ENCODE measurements at regions not wholly inside any gene's neighbourhood (a gene's known extent, or its start where the extent isn't known, plus 50 kb on each side); places are given as distances from the start of the nearest gene placed in this dataset.

DNA sequence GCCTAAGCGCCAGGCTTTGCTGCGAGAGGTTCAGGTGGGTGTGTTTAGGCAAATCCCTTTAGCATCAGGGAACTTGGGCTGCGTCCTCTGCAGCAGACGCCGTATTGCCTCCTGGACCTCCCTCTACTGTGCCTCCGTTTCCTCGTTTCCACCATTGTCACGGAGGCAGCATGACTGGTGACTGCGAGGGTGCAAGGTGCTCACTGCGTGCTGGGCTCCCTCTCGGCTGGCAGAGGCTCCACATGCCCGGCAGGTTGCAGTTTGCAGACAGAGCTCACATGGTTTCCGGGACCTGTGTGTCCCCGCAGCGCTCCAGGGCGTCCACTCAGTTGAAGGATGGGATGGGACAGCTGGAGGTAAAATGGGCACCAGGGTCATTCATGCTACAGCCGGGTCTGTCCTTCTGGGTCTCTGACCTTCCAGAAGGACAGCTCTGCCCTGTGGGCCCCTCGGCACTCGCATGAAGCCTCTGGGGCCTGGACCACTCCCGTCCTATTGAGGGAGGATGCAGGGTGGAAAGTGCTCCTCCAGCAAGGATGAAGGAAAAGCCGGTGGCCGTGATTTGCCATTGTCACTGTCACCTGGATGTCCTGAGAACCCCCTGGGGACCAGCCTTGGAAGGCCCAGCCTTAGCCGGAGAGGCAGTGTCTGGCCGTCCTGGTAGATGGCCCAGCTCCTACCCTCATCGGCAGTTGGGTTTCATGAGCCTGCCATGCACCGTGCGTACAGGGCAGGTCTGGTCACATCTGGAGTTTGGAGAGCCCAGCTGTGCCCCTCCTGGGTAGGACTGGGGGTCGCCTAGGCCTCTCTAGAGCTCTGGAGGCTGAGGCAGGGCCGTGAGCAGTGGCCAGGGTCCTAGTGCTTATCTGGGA lies 146.5 kb downstream of the KIF26A start:
- TF ChIP-seq, protein P1, sequence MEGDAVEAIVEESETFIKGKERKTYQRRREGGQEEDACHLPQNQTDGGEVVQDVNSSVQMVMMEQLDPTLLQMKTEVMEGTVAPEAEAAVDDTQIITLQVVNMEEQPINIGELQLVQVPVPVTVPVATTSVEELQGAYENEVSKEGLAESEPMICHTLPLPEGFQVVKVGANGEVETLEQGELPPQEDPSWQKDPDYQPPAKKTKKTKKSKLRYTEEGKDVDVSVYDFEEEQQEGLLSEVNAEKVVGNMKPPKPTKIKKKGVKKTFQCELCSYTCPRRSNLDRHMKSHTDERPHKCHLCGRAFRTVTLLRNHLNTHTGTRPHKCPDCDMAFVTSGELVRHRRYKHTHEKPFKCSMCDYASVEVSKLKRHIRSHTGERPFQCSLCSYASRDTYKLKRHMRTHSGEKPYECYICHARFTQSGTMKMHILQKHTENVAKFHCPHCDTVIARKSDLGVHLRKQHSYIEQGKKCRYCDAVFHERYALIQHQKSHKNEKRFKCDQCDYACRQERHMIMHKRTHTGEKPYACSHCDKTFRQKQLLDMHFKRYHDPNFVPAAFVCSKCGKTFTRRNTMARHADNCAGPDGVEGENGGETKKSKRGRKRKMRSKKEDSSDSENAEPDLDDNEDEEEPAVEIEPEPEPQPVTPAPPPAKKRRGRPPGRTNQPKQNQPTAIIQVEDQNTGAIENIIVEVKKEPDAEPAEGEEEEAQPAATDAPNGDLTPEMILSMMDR (IDR thresholded peaks at IDR 0.05; ENCODE audit: borderline replicate concordance, extremely low read depth, low read length, poor library complexity, severe bottlenecking): no peak
- TF ChIP-seq EZH2 (IDR thresholded peaks at IDR 0.05; ENCODE audit: borderline replicate concordance, low read depth, low read length, severe bottlenecking): no peak
